Mesothelial cell of epicardium (in vitro differentiated cells): ENCODE measurements at regions not wholly inside any gene's neighbourhood (a gene's known extent, or its start where the extent isn't known, plus 50 kb on each side); places are given as distances from the start of the nearest gene placed in this dataset.

Source experiments
- DNase-seq, 2 experiments: peaks; one replicate each; pipeline ENCODE4 v3.0.0; 2021; ENCODE audit warnings: low spot score in 2 of 2; ENCODE audit not compliant: unreplicated experiment in 2 of 2
- H3K27ac Mint-ChIP-seq: 2 replicates; pipeline ENCODE4 v1.8.0; 2021; ENCODE audit warnings: mixed read lengths
- H3K27me3 Mint-ChIP-seq: 2 replicates; pipeline ENCODE4 v1.8.0; 2021; ENCODE audit warnings: low read depth, mixed read lengths
- H3K36me3 Mint-ChIP-seq: 2 replicates; pipeline ENCODE4 v1.8.0; 2021; ENCODE audit warnings: mixed read lengths
- H3K4me1 Mint-ChIP-seq: 2 replicates; pipeline ENCODE4 v1.8.0; 2021; ENCODE audit warnings: mixed read lengths
- H3K4me3 Mint-ChIP-seq: 2 replicates; pipeline ENCODE4 v1.8.0; 2021; ENCODE audit warnings: mild to moderate bottlenecking, moderate library complexity, mixed read lengths
- H3K9me3 Mint-ChIP-seq: 2 replicates; pipeline ENCODE4 v1.8.0; 2021; ENCODE audit warnings: mixed read lengths
- CTCF ChIP-seq: fragments of 200-600 bp; sonication (generic); IDR thresholded peaks from one replicate; pipeline ENCODE4 v1.5.0; 2021; ENCODE audit warnings: antibody characterized with exemption; ENCODE audit not compliant: unreplicated experiment

- H3K27ac Mint-ChIP-seq: no peak overlapping the region
- no peak overlapping the region for H3K4me3 Mint-ChIP-seq
- peaks cover 27% of the 10 kb centered on the region for H3K9me3 Mint-ChIP-seq
- H3K27me3 Mint-ChIP-seq: no peaks in the 10 kb centered on the region
- no peak for TF ChIP-seq CTCF
- no peaks in the 10 kb centered on the region for H3K4me1 Mint-ChIP-seq
- peaks cover 6% of the 10 kb centered on the region for H3K36me3 Mint-ChIP-seq
- no peak for DNase-seq
These were observed 417.3 kb upstream of the HTR2C start for GRCh38 chrX:114166601-114167000.

DNA sequence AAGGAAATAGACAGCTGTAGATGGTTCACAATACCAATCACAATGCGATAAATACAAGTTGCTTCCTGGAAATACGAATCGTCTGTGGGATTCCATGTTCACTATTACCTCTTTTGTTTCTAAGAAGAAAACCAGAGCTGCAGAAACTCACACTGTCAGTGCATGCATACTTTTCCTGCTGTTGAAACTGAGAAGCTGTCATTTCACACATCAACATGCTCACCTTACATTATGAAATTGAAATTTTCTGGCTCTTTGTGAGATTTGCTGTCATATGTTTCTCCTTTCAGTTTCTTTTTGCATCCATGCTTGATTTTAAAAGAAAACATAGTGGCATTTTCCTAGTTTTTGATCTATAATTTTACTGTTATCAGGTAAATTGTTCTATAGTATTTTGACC is 418.3 kb upstream of the HTR2C start:
- no peaks in the 10 kb centered on the region for H3K4me1 Mint-ChIP-seq
- no peak for TF ChIP-seq CTCF
- peaks cover 30% of the 10 kb centered on the region for H3K9me3 Mint-ChIP-seq
- H3K27ac Mint-ChIP-seq: no peak overlapping the region
- no peaks in the 10 kb centered on the region for H3K27me3 Mint-ChIP-seq
- peaks cover 6% of the 10 kb centered on the region for H3K36me3 Mint-ChIP-seq
- DNase-seq: no peak
- no peak overlapping the region for H3K4me3 Mint-ChIP-seq

GRCh38 chrX:114162068-114162735 is 421.7 kb upstream of the HTR2C start:
- no peak overlapping the region for H3K4me3 Mint-ChIP-seq
- no peak for DNase-seq
- H3K9me3 Mint-ChIP-seq: peaks cover 16% of the 10 kb centered on the region
- no peak overlapping the region for H3K27ac Mint-ChIP-seq
- no peak for TF ChIP-seq CTCF
- no peaks in the 10 kb centered on the region for H3K27me3 Mint-ChIP-seq
- H3K4me1 Mint-ChIP-seq: no peaks in the 10 kb centered on the region
- peaks cover 3% of the 10 kb centered on the region for H3K36me3 Mint-ChIP-seq

- no peaks in the 10 kb centered on the region for H3K36me3 Mint-ChIP-seq
- H3K4me1 Mint-ChIP-seq: no peaks in the 10 kb centered on the region
- H3K27ac Mint-ChIP-seq: no peak overlapping the region
- H3K9me3 Mint-ChIP-seq: no peaks in the 10 kb centered on the region
- no peak for TF ChIP-seq CTCF
- DNase-seq: no peak
- no peak overlapping the region for H3K4me3 Mint-ChIP-seq
- no peaks in the 10 kb centered on the region for H3K27me3 Mint-ChIP-seq
These were observed 431.1 kb upstream of the HTR2C start for GRCh38 chrX:114152801-114153200.

DNA sequence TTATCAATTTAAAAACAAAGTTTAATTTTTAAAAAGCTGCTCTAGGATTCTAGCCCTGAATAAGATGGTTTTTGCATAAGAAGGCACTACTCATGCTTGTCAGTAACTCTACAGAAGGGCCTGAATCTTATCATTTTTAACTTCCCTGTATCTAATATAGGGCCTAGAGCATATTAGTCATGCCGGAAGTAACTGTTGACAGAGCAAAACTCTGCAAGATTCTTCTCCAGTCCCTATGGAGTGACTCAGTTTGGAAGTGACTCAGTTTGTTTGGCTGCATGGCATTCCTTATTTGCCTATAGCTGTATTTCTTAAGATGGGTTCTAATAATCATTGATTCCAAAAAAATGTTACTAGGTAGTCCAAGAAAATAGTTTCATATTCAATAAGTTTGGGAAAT is 431.8 kb upstream of the HTR2C start:
- no peak overlapping the region for H3K27ac Mint-ChIP-seq
- H3K4me3 Mint-ChIP-seq: no peak overlapping the region
- DNase-seq: no peak
- no peaks in the 10 kb centered on the region for H3K36me3 Mint-ChIP-seq
- H3K4me1 Mint-ChIP-seq: no peaks in the 10 kb centered on the region
- H3K9me3 Mint-ChIP-seq: no peaks in the 10 kb centered on the region
- no peak for TF ChIP-seq CTCF
- H3K27me3 Mint-ChIP-seq: no peaks in the 10 kb centered on the region

DNA sequence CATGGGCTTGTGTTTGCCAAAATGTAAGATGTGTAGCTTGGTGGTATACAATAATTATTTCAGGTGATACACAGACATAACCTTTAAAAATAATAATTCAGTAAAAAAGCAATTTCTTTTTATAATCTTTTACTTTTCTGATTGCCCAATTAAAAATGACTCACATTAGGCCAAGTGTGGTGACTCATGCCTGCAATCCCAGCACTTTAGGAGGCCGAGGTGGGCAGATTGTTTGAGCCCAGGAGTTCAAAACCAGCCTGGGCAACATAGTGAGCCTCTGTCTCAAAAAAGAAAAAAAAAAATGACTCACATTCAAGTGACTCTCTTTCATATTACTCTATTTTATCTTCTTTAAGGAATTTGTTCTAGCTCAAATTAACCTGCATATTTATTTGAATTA is 449.4 kb upstream of the HTR2C start:
- no peaks in the 10 kb centered on the region for H3K4me1 Mint-ChIP-seq
- peaks cover 1% of the 10 kb centered on the region for H3K27me3 Mint-ChIP-seq
- no peak overlapping the region for H3K4me3 Mint-ChIP-seq
- no peak overlapping the region for H3K27ac Mint-ChIP-seq
- peaks cover 5% of the 10 kb centered on the region for H3K9me3 Mint-ChIP-seq
- no peak for TF ChIP-seq CTCF
- H3K36me3 Mint-ChIP-seq: no peaks in the 10 kb centered on the region
- DNase-seq: no peak
